ENCODE measurements at regions not wholly inside any gene's neighbourhood (a gene's known extent, or its start where the extent isn't known, plus 50 kb on each side); places are given as distances from the start of the nearest gene placed in this dataset.
A peak's percentile ranks its signal among the peaks of the same experiment; 100 is the strongest.

DNA sequence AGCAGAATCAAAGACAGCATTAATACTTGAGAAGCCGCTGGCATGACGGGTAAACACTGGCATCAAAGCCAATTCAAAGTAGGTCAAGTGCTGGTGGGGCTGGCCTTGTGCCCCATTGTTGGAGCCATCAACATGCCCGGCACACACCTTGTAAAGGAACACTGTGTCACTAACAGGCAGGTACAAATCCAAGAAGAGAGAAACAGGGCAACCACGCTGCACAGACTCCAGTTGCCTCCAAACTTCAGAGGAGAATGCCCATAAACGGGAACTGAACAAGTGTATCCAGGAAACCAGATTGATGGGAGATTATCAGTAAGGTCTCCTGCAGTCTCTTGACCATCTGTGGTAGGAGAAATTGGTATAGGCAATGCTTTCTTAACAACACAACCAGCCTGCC, 127.0 kb upstream of the STXBP5 start:
- no peak for TF ChIP-seq CTCF (IDR thresholded peaks at IDR 0.05; ENCODE audit: insufficient read depth, low read depth, low read length)
- DNase-seq (ENCODE audit: low read depth), result no peak
- H3K4me3 ChIP-seq (ENCODE audit: low read depth, low read length), result no peak overlapping the region

DNA sequence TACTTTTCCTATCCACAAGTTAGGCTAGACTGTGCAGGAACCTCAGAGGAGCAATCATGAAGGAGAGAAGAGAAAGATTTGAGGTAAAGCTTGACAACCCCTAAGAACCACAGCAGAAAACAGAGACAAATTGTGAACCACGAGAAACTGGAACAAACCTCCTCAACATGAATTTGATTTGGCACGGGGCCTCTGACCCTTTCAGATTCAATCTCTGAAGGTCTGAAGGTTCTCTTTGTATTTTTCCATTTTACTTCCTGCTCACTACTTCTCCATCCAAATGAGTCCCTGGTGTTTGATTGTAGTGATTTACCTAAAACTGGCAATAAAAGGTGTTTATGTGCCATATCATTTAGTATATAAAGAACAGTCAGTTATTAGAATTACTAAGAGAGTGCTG, 126.1 kb upstream of the STXBP5 start:
- DNase-seq (ENCODE audit: low read depth), result no peak
- no peak overlapping the region for H3K4me3 ChIP-seq (ENCODE audit: low read depth, low read length)
- TF ChIP-seq CTCF (IDR thresholded peaks at IDR 0.05; ENCODE audit: insufficient read depth, low read depth, low read length), result no peak

DNA sequence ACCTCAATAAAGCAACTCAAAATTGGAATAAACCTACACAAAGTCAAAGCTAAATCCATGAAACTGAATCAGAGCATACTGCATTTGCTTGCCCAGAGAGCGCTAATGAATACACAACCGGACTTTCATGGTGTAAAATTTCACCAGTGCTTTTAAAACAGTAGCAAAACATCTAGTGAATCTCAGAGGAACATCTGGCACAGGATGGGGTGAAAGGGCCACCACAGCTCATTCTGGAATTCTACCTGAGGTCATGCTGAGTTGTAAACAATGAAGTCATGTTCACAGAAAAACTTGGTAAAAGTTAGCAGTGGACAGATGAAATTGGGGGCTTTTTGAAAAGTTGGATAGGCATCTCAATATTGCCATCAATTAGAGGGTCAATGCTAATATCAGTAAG, 125.6 kb upstream of the STXBP5 start:
- DNase-seq (ENCODE audit: low read depth), result peak; percentile 27

DNA sequence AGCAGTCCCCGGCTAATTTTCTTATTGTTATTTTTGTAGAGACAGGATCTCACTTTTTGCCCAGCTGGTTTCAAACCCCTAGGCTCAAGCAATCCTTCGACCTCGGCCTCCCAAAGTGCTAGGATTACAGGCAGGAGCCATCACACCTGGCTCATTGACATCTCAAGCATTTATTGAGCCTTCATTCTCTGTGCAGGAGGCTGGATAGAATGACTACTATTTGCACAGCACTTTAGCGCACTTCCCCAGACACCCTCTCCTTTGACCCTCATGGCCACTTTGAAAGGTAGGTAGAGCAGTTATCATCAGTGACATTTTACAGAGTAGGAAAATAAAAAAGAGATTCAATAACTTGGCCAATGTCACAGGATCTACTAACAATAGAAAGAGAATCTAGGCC, 124.0 kb upstream of the STXBP5 start:
- no peak overlapping the region for H3K4me3 ChIP-seq (ENCODE audit: low read depth, low read length)
- DNase-seq (ENCODE audit: low read depth), result no peak
- no peak for TF ChIP-seq CTCF (IDR thresholded peaks at IDR 0.05; ENCODE audit: insufficient read depth, low read depth, low read length)

More for the DNA sequence above, 125.6 kb upstream of the STXBP5 start:
- no peak overlapping the region for H3K4me3 ChIP-seq (ENCODE audit: low read depth, low read length)
- no peak for TF ChIP-seq CTCF (IDR thresholded peaks at IDR 0.05; ENCODE audit: insufficient read depth, low read depth, low read length)

- DNase-seq (ENCODE audit: low read depth), result no peak
- TF ChIP-seq CTCF (IDR thresholded peaks at IDR 0.05; ENCODE audit: insufficient read depth, low read depth, low read length), result no peak
- no peak overlapping the region for H3K4me3 ChIP-seq (ENCODE audit: low read depth, low read length)
Measured at GRCh38 chr6:147081076-147081609, 123.1 kb upstream of the STXBP5 start.

DNA sequence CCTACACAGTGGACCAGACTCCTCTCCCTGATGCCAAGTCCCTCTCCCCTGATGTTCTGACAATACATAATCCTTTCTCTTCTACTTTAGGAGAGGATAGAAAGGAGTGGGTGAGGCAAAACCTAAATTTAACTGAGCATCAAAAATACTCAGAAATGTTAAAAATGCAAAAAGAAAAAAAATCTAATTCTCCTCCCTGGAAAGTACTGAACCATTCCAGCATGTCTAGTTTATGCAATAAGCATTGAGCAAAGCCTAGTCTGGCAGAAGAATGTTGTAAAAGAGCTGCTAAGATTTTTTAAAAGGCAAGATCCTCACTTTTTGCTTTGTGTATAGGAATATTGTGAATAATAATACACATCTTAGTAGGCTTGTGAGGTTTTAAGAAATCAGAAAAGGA, 116.6 kb upstream of the STXBP5 start:
- no peak for DNase-seq (ENCODE audit: low read depth)
- H3K4me3 ChIP-seq (ENCODE audit: low read depth, low read length), result no peak overlapping the region
- TF ChIP-seq CTCF (IDR thresholded peaks at IDR 0.05; ENCODE audit: insufficient read depth, low read depth, low read length), result no peak

DNA sequence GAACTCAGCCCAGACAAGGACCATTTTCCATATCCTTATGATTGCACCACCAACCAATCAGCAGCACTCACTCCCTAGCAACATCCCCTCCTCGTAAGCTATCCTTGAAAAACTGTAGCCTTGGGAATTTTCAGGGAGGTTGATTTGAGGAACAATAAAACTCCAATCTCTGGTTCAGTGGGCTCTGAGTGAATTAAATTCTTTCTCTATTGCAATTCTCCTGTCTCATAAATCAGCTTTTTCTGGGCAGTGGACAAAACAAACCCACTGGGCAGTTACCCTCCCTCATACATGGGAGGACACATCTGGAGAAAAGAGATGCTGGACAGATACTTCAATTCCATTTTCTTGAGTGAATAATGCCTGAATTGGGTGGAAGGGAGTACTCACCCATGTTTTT, 115.4 kb upstream of the STXBP5 start:
- no peak for TF ChIP-seq CTCF (IDR thresholded peaks at IDR 0.05; ENCODE audit: insufficient read depth, low read depth, low read length)
- no peak overlapping the region for H3K4me3 ChIP-seq (ENCODE audit: low read depth, low read length)

More for the DNA sequence above, 115.4 kb upstream of the STXBP5 start:
- no peak for DNase-seq (ENCODE audit: low read depth)

Measured in fibroblast of villous mesenchyme (primary cell).